IgD-negative memory B cell (primary cell): ENCODE measurements at regions not wholly inside any gene's neighbourhood (a gene's known extent, or its start where the extent isn't known, plus 50 kb on each side); places are given as distances from the start of the nearest gene placed in this dataset.
A peak's percentile ranks its signal among the peaks of the same experiment; 100 is the strongest.

Source experiments
- H3K27ac Mint-ChIP-seq, 3 donors: one replicate each; pipeline ENCODE4 v1.8.0; 2020 to 2022; ENCODE audit warnings: mild to moderate bottlenecking in 3 of 3, mixed read lengths in 3 of 3, moderate library complexity in 1 of 3
- H3K27me3 Mint-ChIP-seq: one replicate; pipeline ENCODE4 v1.8.0; 2021; ENCODE audit warnings: mixed read lengths
- H3K36me3 Mint-ChIP-seq: one replicate; pipeline ENCODE4 v1.8.0; 2020; ENCODE audit warnings: mild to moderate bottlenecking, mixed read lengths
- H3K4me1 Mint-ChIP-seq, 3 donors: one replicate each; pipeline ENCODE4 v1.8.0; 2020 to 2022; ENCODE audit warnings: mixed read lengths in 3 of 3, mild to moderate bottlenecking in 1 of 3
- H3K4me3 Mint-ChIP-seq, 4 donors: one replicate each; pipeline ENCODE4 v1.8.0; 2020 to 2022; ENCODE audit warnings: mild to moderate bottlenecking in 4 of 4, mixed read lengths in 4 of 4, moderate library complexity in 3 of 4
- H3K9me3 Mint-ChIP-seq, 3 donors: one replicate each; pipeline ENCODE4 v1.8.0; 2020 to 2021; ENCODE audit warnings: mixed read lengths in 3 of 3, mild to moderate bottlenecking in 1 of 3

DNA sequence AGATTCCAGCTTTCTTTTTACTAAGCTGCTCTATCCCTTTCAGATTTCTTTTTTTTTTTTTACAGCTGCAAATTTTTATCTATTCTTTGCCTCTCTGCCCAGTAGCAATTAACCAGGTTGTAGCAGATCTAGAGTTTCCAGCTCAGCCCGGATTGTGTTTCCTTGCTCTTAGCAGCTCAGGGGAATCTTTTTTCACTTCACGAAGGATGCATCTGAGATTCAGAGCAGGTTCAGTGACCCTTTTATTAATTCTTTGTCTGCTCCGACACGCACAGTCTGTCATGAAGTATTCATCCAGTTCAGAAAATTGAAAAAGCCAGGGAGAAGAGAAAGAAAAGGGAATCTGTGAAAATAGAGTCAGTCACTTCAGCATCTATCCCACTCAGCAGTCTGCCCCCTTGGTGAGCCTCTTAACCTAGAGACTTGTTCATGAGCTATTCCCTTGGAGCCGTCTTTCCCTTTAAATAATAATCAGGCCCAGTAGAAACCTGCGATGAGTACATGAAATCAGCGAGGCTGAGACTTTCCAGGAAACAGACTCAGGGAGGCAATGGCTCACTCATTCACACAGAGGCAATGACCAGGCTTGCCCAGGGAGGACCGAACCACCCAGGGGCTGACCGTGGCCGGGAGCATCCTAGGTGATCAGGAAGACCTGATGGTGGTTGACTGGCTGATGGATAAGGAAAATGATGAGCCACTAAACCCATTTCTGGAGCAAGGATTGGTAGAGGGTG, 103.4 kb upstream of the ITGA6 start:
- Mint-ChIP-seq H3K9me3 (peaks cover 2 to 3% (median 3%) of the 10 kb centered on the region in 3 donors), H3K4me1 (no peaks in the 10 kb centered on the region), H3K27me3 (peaks cover 2% of the 10 kb centered on the region), H3K36me3 (peaks cover 2% of the 10 kb centered on the region), H3K4me3 (no peak overlapping the region), H3K27ac (no peak overlapping the region)

DNA sequence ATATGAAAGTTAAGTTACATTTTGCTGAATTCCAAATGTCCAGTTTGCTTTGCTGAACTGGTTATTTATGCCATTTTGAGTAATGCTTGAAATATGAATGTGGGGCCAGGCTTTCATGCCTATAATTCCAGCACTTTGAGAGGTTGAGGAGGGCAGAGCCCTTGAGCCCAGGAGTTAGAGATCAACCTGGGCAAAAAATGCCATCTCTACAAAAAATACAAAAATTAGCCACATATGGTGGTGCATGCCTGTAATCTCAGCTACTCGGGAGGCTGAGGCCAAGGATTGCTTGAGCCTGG, 101.2 kb upstream of the ITGA6 start:
- H3K36me3 Mint-ChIP-seq: peaks cover 2% of the 10 kb centered on the region
- no peaks in the 10 kb centered on the region for H3K4me1 Mint-ChIP-seq
- H3K27ac Mint-ChIP-seq: no peak overlapping the region
- H3K4me3 Mint-ChIP-seq: peak overlapping the region in 1 of 4 donors; percentile 34
- H3K9me3 Mint-ChIP-seq: peaks cover 2 to 3% (median 3%) of the 10 kb centered on the region in 3 donors
- peaks cover 4% of the 10 kb centered on the region for H3K27me3 Mint-ChIP-seq

DNA sequence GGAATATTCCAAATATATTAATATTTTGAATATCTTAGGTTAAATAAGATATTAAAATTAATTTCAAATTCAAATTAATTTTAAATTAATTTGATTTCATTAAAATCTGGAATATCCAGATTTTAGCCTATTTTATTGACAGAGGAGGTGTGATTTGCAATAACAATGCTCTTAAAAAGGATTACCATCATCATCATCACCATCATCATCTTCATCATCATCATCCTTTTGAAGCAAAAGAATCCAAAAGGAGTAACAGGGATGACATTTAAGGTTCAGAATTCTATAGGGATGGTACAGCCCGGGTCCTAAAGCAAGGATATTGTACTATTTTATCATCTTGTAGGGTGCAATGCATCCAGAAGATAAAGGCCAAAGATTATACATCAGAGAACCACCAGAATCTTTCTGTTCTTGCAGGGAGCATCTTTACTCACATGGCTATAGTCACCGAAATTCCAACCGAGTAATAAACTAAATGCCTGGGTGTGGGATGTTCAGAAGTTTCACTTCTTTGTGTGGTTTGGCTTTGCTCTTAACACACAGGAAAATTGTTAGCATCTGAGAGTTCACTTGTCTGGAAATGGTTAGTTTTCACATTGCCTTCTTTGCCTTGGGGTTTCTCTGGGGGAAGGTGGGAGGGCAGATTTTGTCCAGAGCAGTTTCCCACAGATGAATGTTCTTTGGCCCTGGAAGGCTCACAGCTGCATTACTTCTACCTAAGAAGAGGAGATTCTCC, 99.1 kb upstream of the ITGA6 start:
- Mint-ChIP-seq H3K27ac (no peak overlapping the region), H3K9me3 (peaks cover 0 to 2% (median 0%) of the 10 kb centered on the region in 3 donors), H3K27me3 (peaks cover 4% of the 10 kb centered on the region), H3K36me3 (no peaks in the 10 kb centered on the region), H3K4me1 (no peaks in the 10 kb centered on the region), H3K4me3 (no peak overlapping the region)

DNA sequence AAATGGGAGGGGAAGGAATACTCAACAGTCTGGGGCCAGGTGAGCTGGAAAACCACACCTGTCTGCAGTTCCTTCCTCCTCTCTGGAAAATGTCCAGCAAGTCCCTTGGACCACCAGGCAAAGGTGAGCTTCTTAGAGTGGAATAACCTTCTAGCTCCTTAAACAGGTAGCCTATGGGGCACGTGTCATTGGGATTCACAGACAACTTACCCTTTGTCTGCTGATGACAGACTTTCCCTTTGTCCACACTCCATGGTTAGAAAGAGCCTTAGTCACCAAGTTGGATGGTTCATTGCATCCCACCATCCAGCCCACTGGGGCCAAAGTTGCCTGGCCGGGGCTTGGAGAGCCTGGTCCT, 98.0 kb upstream of the ITGA6 start:
- Mint-ChIP-seq H3K27ac (no peak overlapping the region), H3K27me3 (peaks cover 2% of the 10 kb centered on the region), H3K4me1 (no peaks in the 10 kb centered on the region), H3K9me3 (peaks cover 0 to 2% (median 0%) of the 10 kb centered on the region in 3 donors), H3K4me3 (no peak overlapping the region), H3K36me3 (no peaks in the 10 kb centered on the region)

DNA sequence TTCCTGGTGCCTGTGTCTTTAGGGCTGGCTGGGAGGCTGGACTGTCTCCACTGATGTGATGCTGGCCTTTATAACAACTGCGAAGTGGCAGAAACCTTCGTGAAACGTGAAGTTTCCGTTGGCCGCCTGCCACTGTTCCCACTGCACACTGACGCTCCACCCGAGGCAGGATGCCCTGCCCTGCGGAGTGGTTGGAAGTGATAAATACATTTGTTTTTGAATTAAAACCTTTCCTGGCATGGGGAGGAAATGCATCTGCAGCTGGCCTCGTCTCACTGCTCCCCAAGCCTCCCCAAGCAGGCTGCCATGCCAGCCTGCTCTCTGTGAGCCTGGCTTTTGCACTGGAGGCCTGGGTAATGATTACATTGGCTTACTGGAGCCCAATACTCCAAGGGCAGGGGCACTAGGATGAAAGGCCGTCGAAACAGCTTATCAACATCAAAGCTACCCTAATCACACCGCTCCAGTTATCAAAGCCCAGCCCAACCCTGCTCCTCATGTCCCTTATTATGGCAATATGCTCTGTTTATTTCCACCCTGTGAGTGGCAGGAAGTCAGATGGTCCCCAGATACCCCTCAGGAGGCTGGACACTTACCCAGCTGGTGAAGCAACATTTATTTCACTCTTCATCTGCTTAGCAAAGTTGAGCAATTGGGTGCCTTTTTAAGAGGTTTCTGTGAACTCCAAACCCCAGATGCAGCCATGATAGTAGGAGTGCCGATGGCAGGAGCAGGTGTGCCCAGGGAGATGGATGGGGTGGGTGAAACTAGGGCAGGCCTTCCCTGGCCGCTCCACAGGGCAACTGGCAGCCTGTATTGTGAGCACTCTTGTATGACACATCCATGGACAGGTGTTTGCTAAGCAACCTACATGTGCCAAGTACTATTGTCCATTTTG, 97.4 kb upstream of the ITGA6 start:
- no peaks in the 10 kb centered on the region for H3K4me1 Mint-ChIP-seq
- no peaks in the 10 kb centered on the region for H3K36me3 Mint-ChIP-seq
- H3K27ac Mint-ChIP-seq: no peak overlapping the region
- H3K9me3 Mint-ChIP-seq: peaks cover 0 to 2% (median 0%) of the 10 kb centered on the region in 3 donors
- peaks cover 2% of the 10 kb centered on the region for H3K27me3 Mint-ChIP-seq
- no peak overlapping the region for H3K4me3 Mint-ChIP-seq

GRCh38 chr2:172332507-172332906, 94.9 kb upstream of the ITGA6 start:
- Mint-ChIP-seq H3K27me3 (peaks cover 6% of the 10 kb centered on the region), H3K4me3 (no peak overlapping the region), H3K27ac (no peak overlapping the region), H3K9me3 (peaks cover 0 to under 1% (median 0%) of the 10 kb centered on the region in 3 donors), H3K4me1 (no peaks in the 10 kb centered on the region), H3K36me3 (no peaks in the 10 kb centered on the region)

DNA sequence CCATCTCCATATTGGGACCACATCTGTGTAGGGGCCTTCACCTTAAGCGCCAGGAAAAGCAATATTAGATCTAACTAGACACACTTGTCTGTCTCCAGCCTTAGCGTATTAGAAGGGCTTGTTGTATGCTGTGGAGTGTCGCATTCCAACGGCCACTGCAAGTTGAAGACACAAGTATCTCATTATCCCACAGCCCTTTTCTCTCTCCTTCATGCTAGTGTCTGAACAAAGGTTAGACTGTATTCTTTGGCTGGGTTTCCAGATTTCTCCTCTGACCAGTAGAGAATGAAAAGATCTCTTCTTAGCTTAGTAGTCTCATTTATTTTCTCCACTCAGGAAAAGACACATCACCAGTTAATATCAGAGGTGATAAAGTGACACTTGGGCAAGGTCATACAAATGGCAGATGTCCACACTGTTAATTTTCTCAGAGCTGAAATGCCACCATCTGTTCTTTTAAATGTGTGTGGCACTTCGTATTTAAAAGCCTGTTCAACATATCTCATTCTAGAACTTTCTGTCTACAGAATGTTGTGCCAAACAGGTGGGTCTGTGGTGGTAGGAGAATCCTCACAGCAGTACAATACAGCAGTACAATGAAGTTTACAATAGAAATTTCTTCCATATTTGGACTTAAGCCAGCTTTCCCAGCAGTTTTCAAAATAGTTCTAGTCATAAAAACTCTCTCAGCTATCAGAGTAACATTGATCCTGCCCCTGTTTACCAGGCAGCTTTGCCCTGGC, 94.0 kb upstream of the ITGA6 start:
- no peaks in the 10 kb centered on the region for H3K4me1 Mint-ChIP-seq
- H3K4me3 Mint-ChIP-seq: peak overlapping the region in 1 of 4 donors; percentile 38
- no peaks in the 10 kb centered on the region for H3K9me3 Mint-ChIP-seq
- peaks cover 7% of the 10 kb centered on the region for H3K27me3 Mint-ChIP-seq
- H3K27ac Mint-ChIP-seq: no peak overlapping the region
- no peaks in the 10 kb centered on the region for H3K36me3 Mint-ChIP-seq

DNA sequence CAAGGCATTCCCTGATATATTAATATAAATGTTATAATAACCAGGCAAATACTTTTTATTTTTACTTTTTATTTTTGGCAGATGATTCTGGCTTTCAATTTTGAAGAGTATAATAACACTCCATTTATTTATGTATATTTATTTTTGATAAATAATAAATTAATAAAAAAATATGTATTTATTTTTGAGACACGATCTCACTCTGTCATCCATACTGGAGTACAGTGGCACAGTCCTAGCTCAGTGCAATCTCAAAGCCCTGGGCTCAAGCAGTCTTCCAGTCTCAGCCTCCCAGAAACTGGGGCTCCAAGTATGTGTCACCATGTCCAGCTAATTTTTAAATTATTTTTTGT, 93.4 kb upstream of the ITGA6 start:
- Mint-ChIP-seq H3K9me3 (no peaks in the 10 kb centered on the region), H3K4me3 (peak overlapping the region in 1 of 4 donors; percentile 38), H3K27me3 (peaks cover 8% of the 10 kb centered on the region), H3K4me1 (no peaks in the 10 kb centered on the region), H3K27ac (no peak overlapping the region), H3K36me3 (no peaks in the 10 kb centered on the region)

DNA sequence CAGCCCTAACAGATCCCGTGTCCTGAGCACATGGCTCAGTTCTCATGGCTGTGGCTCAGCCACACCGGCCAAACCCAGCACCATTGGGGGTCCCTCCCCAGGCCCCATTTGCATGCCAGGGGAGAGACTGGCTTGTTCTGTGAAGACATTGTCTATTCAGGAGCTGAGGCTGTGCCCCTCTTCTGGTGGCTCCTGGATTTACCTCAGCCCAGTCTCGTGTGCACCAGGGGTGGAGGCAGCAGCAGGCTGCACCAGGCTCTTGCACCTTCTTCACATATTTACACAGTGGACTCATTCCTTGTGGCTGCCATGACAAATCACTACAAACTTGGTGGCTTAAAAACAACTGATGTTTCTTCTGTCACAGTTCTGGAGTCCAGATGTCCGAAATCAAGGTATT, 92.4 kb upstream of the ITGA6 start:
- Mint-ChIP-seq H3K27me3 (peaks cover 13% of the 10 kb centered on the region), H3K27ac (no peak overlapping the region), H3K36me3 (no peaks in the 10 kb centered on the region), H3K4me3 (no peak overlapping the region), H3K4me1 (peaks cover 2 to 3% (median 3%) of the 10 kb centered on the region in 3 donors), H3K9me3 (no peaks in the 10 kb centered on the region)

DNA sequence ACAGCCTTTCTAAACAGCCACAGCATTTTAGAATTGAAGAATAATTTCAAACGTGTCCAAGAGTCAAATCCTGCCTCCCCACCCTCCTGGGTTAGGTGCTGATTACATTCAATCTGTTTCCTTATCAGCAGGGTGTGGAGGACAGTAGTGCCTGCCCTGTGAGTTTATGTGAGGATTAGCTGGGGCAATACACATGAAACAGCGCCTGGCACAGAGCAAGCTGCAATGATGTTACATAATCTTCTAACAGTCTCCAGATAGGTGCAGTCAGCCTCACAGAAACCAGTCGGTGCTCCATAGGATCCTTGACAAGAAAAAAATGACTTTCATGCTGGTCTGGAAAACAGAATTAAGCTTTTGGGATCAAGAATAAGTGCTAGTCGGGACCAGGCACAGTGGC, 91.7 kb upstream of the ITGA6 start:
- no peak overlapping the region for H3K27ac Mint-ChIP-seq
- no peaks in the 10 kb centered on the region for H3K9me3 Mint-ChIP-seq
- peak overlapping the region in 1 of 4 donors; percentile 61 for H3K4me3 Mint-ChIP-seq
- no peaks in the 10 kb centered on the region for H3K36me3 Mint-ChIP-seq
- peaks cover 12% of the 10 kb centered on the region for H3K27me3 Mint-ChIP-seq
- peaks cover 5 to 8% (median 7%) of the 10 kb centered on the region in 3 donors for H3K4me1 Mint-ChIP-seq

GRCh38 chr2:172336681-172337080, 90.7 kb upstream of the ITGA6 start:
- H3K9me3 Mint-ChIP-seq: no peaks in the 10 kb centered on the region
- no peaks in the 10 kb centered on the region for H3K36me3 Mint-ChIP-seq
- peaks cover 5 to 8% (median 7%) of the 10 kb centered on the region in 3 donors for H3K4me1 Mint-ChIP-seq
- no peak overlapping the region for H3K4me3 Mint-ChIP-seq
- H3K27ac Mint-ChIP-seq: no peak overlapping the region
- H3K27me3 Mint-ChIP-seq: peaks cover 12% of the 10 kb centered on the region

DNA sequence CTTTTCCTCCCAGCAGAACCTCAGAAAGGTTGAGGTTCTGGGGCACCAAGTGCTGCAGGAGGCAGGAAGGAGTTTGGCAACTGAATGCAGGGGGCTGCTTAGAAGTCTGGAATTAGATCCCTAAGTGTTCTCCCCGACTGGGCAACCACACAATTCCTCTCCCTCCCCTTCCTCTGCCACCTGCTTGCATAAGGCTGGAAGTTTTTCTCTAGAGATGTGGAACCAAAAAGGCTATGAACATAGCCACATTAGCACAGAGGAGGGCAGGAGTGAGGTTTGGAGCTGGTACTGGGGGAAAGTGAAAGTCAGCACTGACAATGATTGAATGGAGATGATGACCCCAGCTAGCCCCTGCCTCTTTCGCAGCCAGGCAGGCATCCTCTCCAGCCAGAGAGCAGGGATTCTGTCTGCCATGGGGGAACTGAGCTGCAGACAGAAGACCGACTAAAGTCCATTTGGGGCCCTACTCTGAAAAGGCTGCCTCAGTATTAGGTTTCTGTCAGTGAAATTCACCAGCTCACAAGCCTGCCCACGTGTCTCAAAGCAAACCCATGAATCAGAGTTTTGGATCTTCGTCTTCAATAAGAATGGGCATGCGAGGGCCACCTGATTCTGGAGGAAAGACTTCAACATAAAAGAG, 87.9 kb upstream of the ITGA6 start:
- no peak overlapping the region for H3K27ac Mint-ChIP-seq
- no peaks in the 10 kb centered on the region for H3K36me3 Mint-ChIP-seq
- H3K27me3 Mint-ChIP-seq: peaks cover 13% of the 10 kb centered on the region
- H3K4me1 Mint-ChIP-seq: peaks cover 5 to 8% (median 7%) of the 10 kb centered on the region in 3 donors
- H3K4me3 Mint-ChIP-seq: peak overlapping the region in 1 of 4 donors; percentile 80
- peaks cover 0 to 9% (median 3%) of the 10 kb centered on the region in 3 donors for H3K9me3 Mint-ChIP-seq

GRCh38 chr2:172340394-172340793, 87.0 kb upstream of the ITGA6 start:
- Mint-ChIP-seq H3K36me3 (no peaks in the 10 kb centered on the region), H3K9me3 (peaks cover 2 to 10% (median 3%) of the 10 kb centered on the region in 3 donors), H3K4me1 (peaks cover 5 to 8% (median 7%) of the 10 kb centered on the region in 3 donors), H3K27ac (peak overlapping the region in 1 of 3 donors; percentile 31), H3K27me3 (peaks cover 13% of the 10 kb centered on the region), H3K4me3 (peak overlapping the region in 1 of 4 donors; percentile 80)

GRCh38 chr2:172342078-172342477, 85.3 kb upstream of the ITGA6 start:
- H3K27me3 Mint-ChIP-seq: peaks cover 11% of the 10 kb centered on the region
- H3K4me1 Mint-ChIP-seq: peaks cover 5 to 8% (median 7%) of the 10 kb centered on the region in 3 donors

More at GRCh38 chr2:172342078-172342477, 85.3 kb upstream of the ITGA6 start:
- H3K27ac Mint-ChIP-seq: no peak overlapping the region
- no peak overlapping the region for H3K4me3 Mint-ChIP-seq
- H3K36me3 Mint-ChIP-seq: no peaks in the 10 kb centered on the region
- H3K9me3 Mint-ChIP-seq: peaks cover 2 to 10% (median 7%) of the 10 kb centered on the region in 3 donors
